IPS-18c (cell line): ENCODE measurements at regions not wholly inside any gene's neighbourhood (a gene's known extent, or its start where the extent isn't known, plus 50 kb on each side); places are given as distances from the start of the nearest gene placed in this dataset.

Source experiments
- H3K4me3 ChIP-seq: 2 replicates; pipeline ENCODE4 v1.7.0; 2013; ENCODE audit warnings: low read depth, mild to moderate bottlenecking, low read length, moderate library complexity; ENCODE audit not compliant: insufficient read depth
- H3K9me3 ChIP-seq: one replicate; pipeline ENCODE4 v1.6.1; 2013; ENCODE audit warnings: mild to moderate bottlenecking, low read length, moderate library complexity; ENCODE audit not compliant: control insufficient read depth, insufficient read depth

GRCh38 chr19:30078381-30078910 lies 136.4 kb downstream of the URI1 start:
- no peak overlapping the region for H3K4me3 ChIP-seq
- H3K9me3 ChIP-seq, result no peaks in the 10 kb centered on the region

- H3K4me3 ChIP-seq, result no peak overlapping the region
- no peaks in the 10 kb centered on the region for H3K9me3 ChIP-seq
These were observed 137.2 kb downstream of the URI1 start for GRCh38 chr19:30079200-30079599.

DNA sequence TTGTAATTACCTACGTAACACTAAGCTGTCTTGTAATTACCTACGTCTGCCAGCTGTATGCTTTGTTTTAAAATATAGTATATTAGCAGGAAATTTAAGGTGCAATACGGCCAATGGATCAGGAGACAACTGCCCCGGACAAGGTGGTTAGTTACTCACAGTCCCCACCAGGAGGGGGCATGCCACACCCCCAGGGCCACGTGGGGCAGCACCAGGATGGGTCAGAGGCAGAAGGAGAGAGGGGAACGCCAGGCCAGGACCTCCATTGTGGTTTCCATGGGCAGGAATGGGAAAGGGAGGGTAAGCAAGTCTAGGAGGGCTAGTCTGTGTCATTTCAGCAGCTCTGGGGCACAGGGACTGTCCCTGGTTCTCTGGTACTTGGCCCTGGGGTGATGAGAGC lies 140.1 kb downstream of the URI1 start:
- Histone ChIP-seq H3K9me3 (no peaks in the 10 kb centered on the region), H3K4me3 (no peak overlapping the region)

DNA sequence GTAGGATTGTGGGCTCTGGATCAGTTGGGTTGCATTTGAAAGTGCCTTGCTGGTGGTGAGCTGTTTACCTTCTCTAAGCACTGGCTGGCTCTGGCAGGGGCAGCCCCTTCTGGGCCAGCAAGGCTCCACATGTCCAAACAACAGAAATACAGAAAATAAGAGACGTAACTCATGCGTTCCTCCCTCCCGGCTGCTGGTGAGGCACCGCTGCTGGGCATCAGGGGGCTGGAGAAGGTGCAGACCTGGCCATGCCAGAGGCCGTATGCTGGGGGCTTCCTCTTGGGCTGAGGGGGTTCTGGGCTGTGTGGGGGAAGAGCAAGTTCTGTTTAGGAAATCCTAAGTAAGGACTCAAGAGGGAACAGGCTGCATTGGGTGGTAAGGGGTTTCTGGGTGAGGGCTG lies 140.6 kb downstream of the URI1 start:
- no peak overlapping the region for H3K4me3 ChIP-seq
- no peaks in the 10 kb centered on the region for H3K9me3 ChIP-seq

DNA sequence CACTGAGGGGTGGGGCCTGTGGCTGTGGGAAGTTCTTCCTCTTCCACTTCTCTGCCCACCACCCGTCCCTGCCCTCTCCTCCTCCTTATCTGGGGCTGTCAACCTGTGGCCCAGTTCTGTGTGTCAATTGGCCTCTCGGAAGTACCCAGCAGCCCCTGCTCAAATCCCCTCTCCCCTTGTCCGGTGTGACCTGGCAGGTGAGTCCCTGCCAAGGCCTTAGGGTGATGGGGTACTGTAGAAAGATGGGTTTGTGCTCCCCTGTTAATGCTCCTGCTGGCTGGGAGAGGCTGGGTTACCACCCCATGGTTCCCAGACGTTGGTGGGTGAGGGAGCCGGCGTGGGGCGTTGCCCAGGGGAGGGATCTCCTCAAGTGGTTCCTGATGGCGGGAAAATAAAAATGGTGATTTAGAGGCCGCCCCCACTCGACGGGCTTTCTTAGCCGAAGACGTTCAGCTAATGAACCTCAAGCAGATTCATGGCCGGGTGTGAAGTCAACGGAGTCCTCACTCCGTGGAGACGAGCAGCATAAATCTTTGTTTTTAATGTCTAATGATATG lies 141.2 kb downstream of the URI1 start:
- Histone ChIP-seq H3K9me3 (no peaks in the 10 kb centered on the region), H3K4me3 (no peak overlapping the region)

GRCh38 chr19:30083701-30084156 lies 141.7 kb downstream of the URI1 start:
- Histone ChIP-seq H3K9me3 (no peaks in the 10 kb centered on the region), H3K4me3 (no peak overlapping the region)

DNA sequence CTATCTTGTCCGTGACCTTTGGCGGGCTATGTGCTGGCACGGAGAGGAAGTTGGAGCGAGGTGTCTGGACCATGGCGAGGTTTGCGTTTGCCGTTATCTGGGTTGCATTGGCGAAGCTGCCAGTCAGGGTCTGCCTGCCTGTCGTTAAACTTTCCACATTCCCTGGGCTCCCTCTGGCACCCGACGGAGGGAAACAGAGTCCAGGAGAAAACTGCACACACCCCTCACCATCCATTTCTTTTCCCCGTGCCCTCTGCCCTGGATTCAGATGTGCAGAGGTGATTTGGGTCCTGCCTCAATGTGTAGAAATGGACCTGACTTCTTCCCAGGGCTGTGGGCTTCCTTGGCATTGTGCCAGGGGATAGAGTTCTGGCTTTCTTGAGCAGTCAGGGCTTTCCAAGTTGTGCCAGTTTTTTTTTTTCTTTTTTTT lies 142.4 kb downstream of the URI1 start:
- H3K4me3 ChIP-seq, result no peak overlapping the region

GRCh38 chr19:30085394-30085793 lies 143.4 kb downstream of the URI1 start:
- Histone ChIP-seq H3K4me3 (no peak overlapping the region), H3K9me3 (no peaks in the 10 kb centered on the region)

More for the DNA sequence above, 142.4 kb downstream of the URI1 start:
- no peaks in the 10 kb centered on the region for H3K9me3 ChIP-seq

DNA sequence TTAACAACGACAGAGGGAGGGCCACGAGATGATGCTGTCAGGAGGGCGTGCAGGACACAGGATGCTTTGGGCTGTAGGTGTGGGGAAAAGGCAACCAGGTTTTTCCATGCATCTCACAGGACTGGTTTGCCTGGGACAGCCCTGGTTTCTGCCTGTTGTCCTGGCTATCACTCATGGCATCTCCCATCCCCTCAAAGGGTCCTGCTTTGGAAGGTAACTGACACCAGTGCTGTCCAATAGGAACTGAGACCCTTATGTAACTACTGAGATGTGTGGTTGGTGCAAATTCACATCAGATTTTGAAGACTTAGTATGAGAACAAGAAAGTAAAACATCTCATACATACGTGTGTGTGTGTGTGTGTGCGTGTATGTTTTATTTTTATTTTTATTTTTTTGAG lies 144.2 kb downstream of the URI1 start:
- H3K9me3 ChIP-seq, result no peaks in the 10 kb centered on the region
- H3K4me3 ChIP-seq, result no peak overlapping the region

- no peaks in the 10 kb centered on the region for H3K9me3 ChIP-seq
- no peak overlapping the region for H3K4me3 ChIP-seq
These were observed 144.9 kb downstream of the URI1 start for GRCh38 chr19:30086916-30087315.

DNA sequence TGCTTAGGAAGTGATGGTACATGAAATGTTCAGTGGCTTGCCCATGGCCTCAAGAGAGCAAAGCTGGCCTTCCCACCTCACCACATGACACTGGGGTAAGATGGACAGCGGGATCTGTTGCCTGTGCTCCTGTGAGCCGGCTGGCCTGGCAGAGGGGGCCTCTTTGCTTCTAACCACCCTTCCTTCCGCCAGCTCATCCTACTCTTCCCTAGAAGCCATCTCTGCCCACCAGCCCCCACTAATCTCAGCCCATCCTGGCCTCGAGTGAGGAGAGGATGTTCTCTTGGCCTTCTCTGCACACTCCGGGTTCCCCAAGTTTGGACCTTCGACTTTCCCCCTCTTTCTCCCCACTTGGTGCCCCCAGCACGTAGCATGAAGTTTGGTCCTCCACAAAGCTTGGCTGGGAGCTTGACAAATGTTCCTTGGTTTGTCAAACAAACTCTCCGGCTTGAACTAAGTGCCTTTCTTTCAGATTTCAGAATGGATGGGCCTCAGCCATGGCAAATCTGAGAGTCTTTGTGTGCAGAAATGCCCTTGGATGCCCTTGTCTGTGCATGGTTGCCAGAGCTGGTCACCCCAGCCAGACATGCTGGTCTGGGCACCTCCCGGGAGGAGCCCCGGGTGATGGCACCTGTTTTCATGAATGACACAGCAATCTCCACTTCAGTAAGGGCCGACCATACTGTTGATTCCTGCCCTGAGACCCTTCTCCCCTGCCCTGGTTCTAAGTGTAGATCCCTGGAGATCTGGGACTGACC lies 145.5 kb downstream of the URI1 start:
- Histone ChIP-seq H3K9me3 (peaks cover 1% of the 10 kb centered on the region), H3K4me3 (no peak overlapping the region)

- Histone ChIP-seq H3K4me3 (no peak overlapping the region), H3K9me3 (peaks cover 2% of the 10 kb centered on the region)
These were observed 146.5 kb downstream of the URI1 start for GRCh38 chr19:30088567-30088966.

GRCh38 chr19:30089086-30089665 lies 147.1 kb downstream of the URI1 start:
- H3K9me3 ChIP-seq, result peaks cover 2% of the 10 kb centered on the region
- no peak overlapping the region for H3K4me3 ChIP-seq

GRCh38 chr19:30090476-30090875 lies 148.4 kb downstream of the URI1 start:
- Histone ChIP-seq H3K4me3 (no peak overlapping the region), H3K9me3 (peaks cover 4% of the 10 kb centered on the region)

- H3K9me3 ChIP-seq, result peaks cover 4% of the 10 kb centered on the region
- no peak overlapping the region for H3K4me3 ChIP-seq
These were observed 148.9 kb downstream of the URI1 start for GRCh38 chr19:30090963-30091362.

GRCh38 chr19:30091456-30091855 lies 149.4 kb downstream of the URI1 start:
- Histone ChIP-seq H3K9me3 (peaks cover 4% of the 10 kb centered on the region), H3K4me3 (no peak overlapping the region)

DNA sequence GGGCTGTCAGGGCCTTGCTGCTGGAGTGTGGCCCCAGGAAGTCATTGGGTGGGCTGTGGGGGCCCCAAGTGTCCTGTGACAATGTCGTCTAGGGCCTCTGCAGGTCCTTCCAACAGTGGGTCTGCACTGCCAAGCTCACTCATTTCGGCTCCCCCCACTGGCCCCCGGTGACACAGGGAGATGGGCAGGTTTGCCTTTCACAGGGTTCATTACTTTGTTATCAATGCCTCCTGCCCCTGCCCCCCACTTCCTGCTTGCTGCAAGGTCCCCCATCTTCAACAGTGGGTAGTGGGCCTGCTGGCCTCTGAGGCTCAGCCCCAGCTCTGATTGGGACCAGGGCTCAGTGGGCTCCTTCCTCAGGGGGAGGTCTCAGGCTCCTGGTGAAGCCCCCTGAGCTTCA lies 149.8 kb downstream of the URI1 start:
- Histone ChIP-seq H3K9me3 (peaks cover 4% of the 10 kb centered on the region), H3K4me3 (no peak overlapping the region)
